ENCODE measurements at regions not wholly inside any gene's neighbourhood (a gene's known extent, or its start where the extent isn't known, plus 50 kb on each side); places are given as distances from the start of the nearest gene placed in this dataset.

GRCh38 chr9:12516031-12516430 lies 177.2 kb upstream of the TYRP1 start:
- no peak overlapping the region for H3K27ac ChIP-seq (ENCODE audit: poor library complexity, severe bottlenecking)
- no peaks in the 10 kb centered on the region for H3K27me3 ChIP-seq (ENCODE audit: insufficient read depth, poor library complexity, severe bottlenecking)
- no peaks in the 10 kb centered on the region for H3K4me1 ChIP-seq (ENCODE audit: insufficient read depth, poor library complexity, severe bottlenecking)
- no peak for ATAC-seq (ENCODE audit: low read depth)
- TF ChIP-seq CTCF (IDR thresholded peaks at IDR 0.05; ENCODE audit: poor library complexity, severe bottlenecking) = no peak
- H3K4me3 ChIP-seq (ENCODE audit: severe bottlenecking) = no peak overlapping the region
- H3K36me3 ChIP-seq (ENCODE audit: low read depth) = no peaks in the 10 kb centered on the region
- no peaks in the 10 kb centered on the region for H3K9me3 ChIP-seq (ENCODE audit: severe bottlenecking)
- no peak for DNase-seq (ENCODE audit: low spot score)

GRCh38 chr9:12516573-12516972 lies 176.6 kb upstream of the TYRP1 start:
- Histone ChIP-seq H3K9me3 (ENCODE audit: severe bottlenecking) (no peaks in the 10 kb centered on the region), H3K27me3 (ENCODE audit: insufficient read depth, poor library complexity, severe bottlenecking) (no peaks in the 10 kb centered on the region), H3K4me3 (ENCODE audit: severe bottlenecking) (no peak overlapping the region), H3K27ac (ENCODE audit: poor library complexity, severe bottlenecking) (no peak overlapping the region), H3K4me1 (ENCODE audit: insufficient read depth, poor library complexity, severe bottlenecking) (no peaks in the 10 kb centered on the region), H3K36me3 (ENCODE audit: low read depth) (no peaks in the 10 kb centered on the region)
- DNase-seq (ENCODE audit: low spot score) (no peak), ATAC-seq (ENCODE audit: low read depth) (no peak; the same call in 2 of the 3 replicates)
- TF ChIP-seq CTCF (IDR thresholded peaks at IDR 0.05; ENCODE audit: poor library complexity, severe bottlenecking) = no peak

GRCh38 chr9:12538842-12539579 lies 154.2 kb upstream of the TYRP1 start:
- Histone ChIP-seq H3K4me1 (ENCODE audit: insufficient read depth, poor library complexity, severe bottlenecking) (no peaks in the 10 kb centered on the region), H3K9me3 (ENCODE audit: severe bottlenecking) (no peaks in the 10 kb centered on the region), H3K27ac (ENCODE audit: poor library complexity, severe bottlenecking) (no peak overlapping the region), H3K4me3 (ENCODE audit: severe bottlenecking) (no peak overlapping the region), H3K27me3 (ENCODE audit: insufficient read depth, poor library complexity, severe bottlenecking) (no peaks in the 10 kb centered on the region), H3K36me3 (ENCODE audit: low read depth) (no peaks in the 10 kb centered on the region)
- DNase-seq (ENCODE audit: low spot score) (no peak), ATAC-seq (ENCODE audit: low read depth) (no peak)
- no peak for TF ChIP-seq CTCF (IDR thresholded peaks at IDR 0.05; ENCODE audit: poor library complexity, severe bottlenecking)

- no peak overlapping the region for H3K27ac ChIP-seq (ENCODE audit: poor library complexity, severe bottlenecking)
- H3K27me3 ChIP-seq (ENCODE audit: insufficient read depth, poor library complexity, severe bottlenecking) = no peaks in the 10 kb centered on the region
- TF ChIP-seq CTCF (IDR thresholded peaks at IDR 0.05; ENCODE audit: poor library complexity, severe bottlenecking) = no peak
- H3K4me3 ChIP-seq (ENCODE audit: severe bottlenecking) = no peak overlapping the region
- H3K9me3 ChIP-seq (ENCODE audit: severe bottlenecking) = no peaks in the 10 kb centered on the region
- no peak for DNase-seq (ENCODE audit: low spot score)
- H3K4me1 ChIP-seq (ENCODE audit: insufficient read depth, poor library complexity, severe bottlenecking) = no peaks in the 10 kb centered on the region
- ATAC-seq (ENCODE audit: low read depth) = no peak
- no peaks in the 10 kb centered on the region for H3K36me3 ChIP-seq (ENCODE audit: low read depth)
Observed at GRCh38 chr9:12539580-12539975, 153.6 kb upstream of the TYRP1 start.

- Histone ChIP-seq H3K27me3 (ENCODE audit: insufficient read depth, poor library complexity, severe bottlenecking) (no peaks in the 10 kb centered on the region), H3K9me3 (ENCODE audit: severe bottlenecking) (no peaks in the 10 kb centered on the region), H3K4me3 (ENCODE audit: severe bottlenecking) (no peak overlapping the region), H3K4me1 (ENCODE audit: insufficient read depth, poor library complexity, severe bottlenecking) (no peaks in the 10 kb centered on the region), H3K36me3 (ENCODE audit: low read depth) (no peaks in the 10 kb centered on the region), H3K27ac (ENCODE audit: poor library complexity, severe bottlenecking) (no peak overlapping the region)
- no peak for TF ChIP-seq CTCF (IDR thresholded peaks at IDR 0.05; ENCODE audit: poor library complexity, severe bottlenecking)
- DNase-seq (ENCODE audit: low spot score) (no peak), ATAC-seq (ENCODE audit: low read depth) (no peak)
Observed at GRCh38 chr9:12544700-12545099, 148.5 kb upstream of the TYRP1 start.

Measured in RWPE2 (cell line).